Globus pallidus (tissue), 1 donor: ENCODE measurements at regions not wholly inside any gene's neighbourhood (a gene's known extent, or its start where the extent isn't known, plus 50 kb on each side); places are given as distances from the start of the nearest gene placed in this dataset.
A peak's percentile ranks its signal among the peaks of the same experiment; 100 is the strongest.

Source experiments
- DNase-seq: peaks from one replicate; pipeline ENCODE4 v3.0.0-alpha.2; 2015; ENCODE audit warnings: low spot score

- DNase-seq, result no peak
Measured at GRCh38 chrX:110852180-110852579, 56.6 kb upstream of the CHRDL1 start.

GRCh38 chrX:110851780-110852179 is 56.2 kb upstream of the CHRDL1 start:
- no peak for DNase-seq

GRCh38 chrX:110847334-110847733 is 51.7 kb upstream of the CHRDL1 start:
- peak; percentile 49 for DNase-seq

GRCh38 chrX:110846071-110846470 is 50.5 kb upstream of the CHRDL1 start:
- DNase-seq, result no peak
